Keratinocyte (primary cell): ENCODE measurements at regions not wholly inside any gene's neighbourhood (a gene's known extent, or its start where the extent isn't known, plus 50 kb on each side); places are given as distances from the start of the nearest gene placed in this dataset.

Experiments
- DNase-seq: peaks from one replicate; pipeline ENCODE4 v3.0.0-alpha.2; 2011; ENCODE audit warnings: low read depth, missing footprints, low spot score
- FAIRE-seq: peaks from 2 replicates; lab custom pipeline; 2011; peaks lifted over from hg19 to GRCh38; lab: Jason Lieb, UNC
- H2AFZ ChIP-seq: 2 replicates; pipeline ENCODE4 v1.6.0; 2012; ENCODE audit warnings: low read length, control low read depth, inconsistent platforms; ENCODE audit not compliant: control insufficient read depth
- H3K27ac ChIP-seq: 2 replicates; pipeline ENCODE4 v1.5.1; 2011; ENCODE audit warnings: low read length; ENCODE audit not compliant: control insufficient read depth, insufficient read depth
- H3K27me3 ChIP-seq: 3 replicates; pipeline ENCODE4 v1.6.0; 2011; ENCODE audit warnings: low read length; ENCODE audit not compliant: control insufficient read depth, insufficient read depth; ENCODE audit errors: extremely low read depth
- H3K36me3 ChIP-seq, 2 experiments: 2 replicates in 1 of 2; 3 replicates in 1 of 2; pipeline ENCODE4 v1.5.1; 2011; ENCODE audit warnings: low read length in 2 of 2, mild to moderate bottlenecking in 1 of 2; ENCODE audit not compliant: control insufficient read depth in 2 of 2, insufficient read depth in 2 of 2; ENCODE audit errors: extremely low read depth in 1 of 2
- H3K4me1 ChIP-seq: 3 replicates; pipeline ENCODE4 v1.5.1; 2011; ENCODE audit warnings: low read length; ENCODE audit not compliant: control insufficient read depth, insufficient read depth; ENCODE audit errors: extremely low read depth
- H3K4me2 ChIP-seq: 3 replicates; pipeline ENCODE4 v1.6.0; 2011; ENCODE audit warnings: low read depth, low read length; ENCODE audit not compliant: control insufficient read depth, insufficient read depth; ENCODE audit errors: extremely low read depth
- H3K4me3 ChIP-seq, 3 experiments: fragments of 200-600 bp in 1 of 3; sonication (generic) in 1 of 3; 2 replicates in 2 of 3; 3 replicates in 1 of 3; pipeline ENCODE4 v1.5.1; 2011 to 2016; ENCODE audit warnings: low read length in 3 of 3, mild to moderate bottlenecking in 3 of 3, control low read depth in 2 of 3, inconsistent platforms in 1 of 3, low read depth in 1 of 3, mixed read lengths in 1 of 3, mixed run types in 1 of 3, moderate library complexity in 1 of 3; ENCODE audit not compliant: control insufficient read depth in 2 of 3, insufficient read depth in 2 of 3; ENCODE audit errors: extremely low read depth in 1 of 3
- H3K79me2 ChIP-seq: 2 replicates; pipeline ENCODE4 v1.6.0; 2012; ENCODE audit warnings: low read length; ENCODE audit not compliant: control insufficient read depth, insufficient read depth
- H3K9ac ChIP-seq: 3 replicates; pipeline ENCODE4 v1.6.0; 2011; ENCODE audit warnings: low read length; ENCODE audit not compliant: control insufficient read depth, insufficient read depth; ENCODE audit errors: extremely low read depth
- H3K9me1 ChIP-seq: 3 replicates; pipeline ENCODE4 v1.6.0; 2011; ENCODE audit warnings: low read length; ENCODE audit not compliant: control insufficient read depth, insufficient read depth; ENCODE audit errors: extremely low read depth
- H3K9me3 ChIP-seq: 2 replicates; pipeline ENCODE4 v1.5.1; 2012; ENCODE audit warnings: low read depth, low read length; ENCODE audit not compliant: control insufficient read depth
- H4K20me1 ChIP-seq: 3 replicates; pipeline ENCODE4 v1.6.0; 2011; ENCODE audit warnings: low read length; ENCODE audit not compliant: control insufficient read depth, insufficient read depth; ENCODE audit errors: extremely low read depth
- EZH2 ChIP-seq: IDR thresholded peaks from one replicate; pipeline ENCODE4 v1.6.1; 2012; ENCODE audit warnings: inconsistent platforms, mild to moderate bottlenecking, low read length, moderate library complexity
- dilution Hi-C: fragments of 300-500 bp; cut with MboI; formaldehyde crosslinking; loops from one replicate; pipeline ENCODE4 v1.7.0; 2020; ENCODE audit warnings: low sequenced_read_pairs; ENCODE audit not compliant: extremely low pct_ligation_motif_present
- TF ChIP-seq, protein P1 (sequence below), 3 experiments: IDR thresholded peaks in 1 of 3; conservative IDR thresholded peaks in 1 of 3; optimal IDR thresholded peaks in 1 of 3; 2 replicates in 2 of 3; 3 replicates in 1 of 3; pipeline versions ENCODE3 to v1.5.1; 2011; ENCODE audit warnings: low read length in 3 of 3, mild to moderate bottlenecking in 3 of 3, moderate library complexity in 2 of 3, control low read depth in 1 of 3, inconsistent platforms in 1 of 3; ENCODE audit not compliant: insufficient read depth in 2 of 3; ENCODE audit errors: extremely low read depth in 1 of 3

DNA sequence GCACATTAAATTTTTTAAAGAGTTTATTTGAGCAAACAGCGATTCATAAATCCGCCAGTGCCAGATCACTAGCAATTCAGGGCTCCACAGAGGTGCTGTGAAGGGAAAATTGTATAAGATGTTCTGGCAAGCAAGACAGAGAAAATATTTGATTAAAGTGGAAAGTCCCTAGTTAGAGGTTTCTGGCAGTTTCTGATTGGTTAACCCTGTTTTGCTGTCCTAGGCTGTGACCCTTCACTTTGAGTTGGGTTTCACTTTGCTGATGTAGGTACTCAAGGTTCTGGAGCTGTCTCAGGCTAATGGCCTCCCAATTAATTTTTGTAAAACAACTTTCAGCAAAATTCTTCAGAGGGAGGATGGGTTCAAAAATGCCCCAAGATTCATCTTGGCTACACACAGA is 79.4 kb upstream of the NXPH1 start:
- Histone ChIP-seq H3K36me3 (no peaks in the 10 kb centered on the region), H3K9me3 (no peaks in the 10 kb centered on the region), H2AFZ (no peak overlapping the region), H3K4me1 (no peaks in the 10 kb centered on the region), H3K79me2 (no peaks in the 10 kb centered on the region), H3K9ac (no peak overlapping the region), H4K20me1 (no peaks in the 10 kb centered on the region), H3K27me3 (no peaks in the 10 kb centered on the region), H3K4me3 (no peak overlapping the region), H3K27ac (no peak overlapping the region), H3K4me2 (no peak overlapping the region), H3K9me1 (no peaks in the 10 kb centered on the region)
- DNase-seq (no peak), FAIRE-seq (no peak)
- dilution Hi-C loops = no loop called here
- TF ChIP-seq, protein P1, sequence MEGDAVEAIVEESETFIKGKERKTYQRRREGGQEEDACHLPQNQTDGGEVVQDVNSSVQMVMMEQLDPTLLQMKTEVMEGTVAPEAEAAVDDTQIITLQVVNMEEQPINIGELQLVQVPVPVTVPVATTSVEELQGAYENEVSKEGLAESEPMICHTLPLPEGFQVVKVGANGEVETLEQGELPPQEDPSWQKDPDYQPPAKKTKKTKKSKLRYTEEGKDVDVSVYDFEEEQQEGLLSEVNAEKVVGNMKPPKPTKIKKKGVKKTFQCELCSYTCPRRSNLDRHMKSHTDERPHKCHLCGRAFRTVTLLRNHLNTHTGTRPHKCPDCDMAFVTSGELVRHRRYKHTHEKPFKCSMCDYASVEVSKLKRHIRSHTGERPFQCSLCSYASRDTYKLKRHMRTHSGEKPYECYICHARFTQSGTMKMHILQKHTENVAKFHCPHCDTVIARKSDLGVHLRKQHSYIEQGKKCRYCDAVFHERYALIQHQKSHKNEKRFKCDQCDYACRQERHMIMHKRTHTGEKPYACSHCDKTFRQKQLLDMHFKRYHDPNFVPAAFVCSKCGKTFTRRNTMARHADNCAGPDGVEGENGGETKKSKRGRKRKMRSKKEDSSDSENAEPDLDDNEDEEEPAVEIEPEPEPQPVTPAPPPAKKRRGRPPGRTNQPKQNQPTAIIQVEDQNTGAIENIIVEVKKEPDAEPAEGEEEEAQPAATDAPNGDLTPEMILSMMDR (optimal IDR thresholded peaks at IDR 0.05 in 1 of 3, IDR thresholded peaks at IDR 0.05 in 1 of 3, conservative IDR thresholded peaks at IDR 0.05 in 1 of 3; ENCODE audit: extremely low read depth in 1 of 3, insufficient read depth in 2 of 3, low read length in 3 of 3) = no peak
- TF ChIP-seq EZH2 = no peak

DNA sequence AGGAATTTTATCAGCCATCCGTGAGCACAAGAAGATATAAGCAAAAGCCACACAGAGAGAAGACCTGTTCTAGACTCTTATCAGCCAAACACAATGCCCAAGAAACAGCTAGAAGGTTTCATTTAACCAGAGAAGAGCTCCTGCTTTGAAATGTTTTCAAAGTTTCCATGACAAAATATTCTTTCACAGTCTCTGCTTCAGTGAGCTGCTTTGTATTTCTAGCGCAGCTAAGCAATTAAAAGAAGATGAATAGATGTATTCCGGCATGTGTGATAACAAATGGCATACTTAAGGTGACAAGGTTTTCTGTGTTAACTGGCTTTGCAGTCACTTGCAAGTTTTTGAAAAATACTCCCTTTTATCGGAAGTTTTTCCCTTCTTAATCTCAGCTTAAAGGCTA is 78.9 kb upstream of the NXPH1 start:
- Histone ChIP-seq H3K79me2 (no peaks in the 10 kb centered on the region), H2AFZ (no peak overlapping the region), H3K9me1 (no peaks in the 10 kb centered on the region), H3K27me3 (no peaks in the 10 kb centered on the region), H3K36me3 (no peaks in the 10 kb centered on the region), H3K9ac (no peak overlapping the region), H3K4me1 (no peaks in the 10 kb centered on the region), H3K4me2 (no peak overlapping the region), H3K27ac (no peak overlapping the region), H4K20me1 (no peaks in the 10 kb centered on the region), H3K9me3 (no peaks in the 10 kb centered on the region), H3K4me3 (no peak overlapping the region)
- TF ChIP-seq, protein P1 (optimal IDR thresholded peaks at IDR 0.05 in 1 of 3, IDR thresholded peaks at IDR 0.05 in 1 of 3, conservative IDR thresholded peaks at IDR 0.05 in 1 of 3; ENCODE audit: extremely low read depth in 1 of 3, insufficient read depth in 2 of 3, low read length in 3 of 3) = no peak
- no peak for TF ChIP-seq EZH2
- FAIRE-seq (no peak), DNase-seq (no peak)
- dilution Hi-C loops = no loop called here
